Esophagus (tissue), 2 donors: ENCODE measurements at regions not wholly inside any gene's neighbourhood (a gene's known extent, or its start where the extent isn't known, plus 50 kb on each side); places are given as distances from the start of the nearest gene placed in this dataset.

Source experiments
- H3K27ac ChIP-seq, 2 donors: one replicate each; pipeline ENCODE4 v1.5.1; 2013; ENCODE audit warnings: low read depth in 2 of 2, mild to moderate bottlenecking in 2 of 2, inconsistent platforms in 1 of 2, low read length in 1 of 2, moderate library complexity in 1 of 2
- H3K27me3 ChIP-seq, 2 donors: one replicate each; pipeline ENCODE4 v1.6.1; 2013; ENCODE audit warnings: low read length in 2 of 2, control low read depth in 1 of 2, mild to moderate bottlenecking in 1 of 2; ENCODE audit not compliant: insufficient read depth in 2 of 2, control insufficient read depth in 1 of 2
- H3K36me3 ChIP-seq, 2 donors: one replicate each; pipeline ENCODE4 v1.6.1; 2013; ENCODE audit warnings: low read length in 1 of 2; ENCODE audit not compliant: control insufficient read depth in 2 of 2, insufficient read depth in 2 of 2
- H3K4me1 ChIP-seq, 2 donors: one replicate each; pipeline ENCODE4 v1.6.1; 2013; ENCODE audit warnings: low read length in 1 of 2; ENCODE audit not compliant: control insufficient read depth in 2 of 2, insufficient read depth in 2 of 2
- H3K4me3 ChIP-seq, 2 donors: one replicate each; pipeline ENCODE4 v1.5.1; 2013; ENCODE audit warnings: low read length in 2 of 2, mild to moderate bottlenecking in 2 of 2, low read depth in 1 of 2, moderate library complexity in 1 of 2
- H3K9me3 ChIP-seq, 2 donors: one replicate each; pipeline ENCODE4 v1.6.1; 2013; ENCODE audit warnings: mild to moderate bottlenecking in 2 of 2, low read depth in 1 of 2, low read length in 1 of 2, moderate library complexity in 1 of 2; ENCODE audit not compliant: control insufficient read depth in 2 of 2, insufficient read depth in 1 of 2
- whole genome bisulfite sequencing, 2 donors: extraction: QIAGEN DNeasy Blood & Tissue Kit; methylation state at CpG; one replicate each; pipeline ENCODE4 v1.1.7; 2013; 5-methylcytosine and 5-hydroxymethylcytosine counted together
- donor health status: healthy with polysubstance abuse.
- donor health status: Bipolar disorder and iron deficiency.

GRCh38 chr2:7940723-7941122 is 741.1 kb upstream of the ID2 start:
- Histone ChIP-seq H3K36me3 (no peaks in the 10 kb centered on the region), H3K27me3 (no peaks in the 10 kb centered on the region), H3K9me3 (no peaks in the 10 kb centered on the region), H3K4me1 (no peaks in the 10 kb centered on the region), H3K27ac (no peak overlapping the region), H3K4me3 (no peak overlapping the region)
- 89 to 91% methylated on average over 3 of the region's 3 CpGs for WGBS, 2 donors

GRCh38 chr2:7943446-7943845 is 738.4 kb upstream of the ID2 start:
- 76 to 79% methylated on average over 8 of the region's 8 CpGs for WGBS, 2 donors
- Histone ChIP-seq H3K4me3 (no peak overlapping the region), H3K9me3 (no peaks in the 10 kb centered on the region)

GRCh38 chr2:7945026-7945425 is 736.8 kb upstream of the ID2 start:
- Histone ChIP-seq H3K4me1 (no peaks in the 10 kb centered on the region), H3K36me3 (no peaks in the 10 kb centered on the region), H3K27ac (no peak overlapping the region), H3K4me3 (no peak overlapping the region), H3K27me3 (no peaks in the 10 kb centered on the region), H3K9me3 (no peaks in the 10 kb centered on the region)
- 85 to 97% methylated on average over 1 of the region's 1 CpG for WGBS, 2 donors

More at GRCh38 chr2:7943446-7943845, 738.4 kb upstream of the ID2 start:
- Histone ChIP-seq H3K4me1 (no peaks in the 10 kb centered on the region), H3K36me3 (no peaks in the 10 kb centered on the region), H3K27me3 (no peaks in the 10 kb centered on the region), H3K27ac (no peak overlapping the region)

DNA sequence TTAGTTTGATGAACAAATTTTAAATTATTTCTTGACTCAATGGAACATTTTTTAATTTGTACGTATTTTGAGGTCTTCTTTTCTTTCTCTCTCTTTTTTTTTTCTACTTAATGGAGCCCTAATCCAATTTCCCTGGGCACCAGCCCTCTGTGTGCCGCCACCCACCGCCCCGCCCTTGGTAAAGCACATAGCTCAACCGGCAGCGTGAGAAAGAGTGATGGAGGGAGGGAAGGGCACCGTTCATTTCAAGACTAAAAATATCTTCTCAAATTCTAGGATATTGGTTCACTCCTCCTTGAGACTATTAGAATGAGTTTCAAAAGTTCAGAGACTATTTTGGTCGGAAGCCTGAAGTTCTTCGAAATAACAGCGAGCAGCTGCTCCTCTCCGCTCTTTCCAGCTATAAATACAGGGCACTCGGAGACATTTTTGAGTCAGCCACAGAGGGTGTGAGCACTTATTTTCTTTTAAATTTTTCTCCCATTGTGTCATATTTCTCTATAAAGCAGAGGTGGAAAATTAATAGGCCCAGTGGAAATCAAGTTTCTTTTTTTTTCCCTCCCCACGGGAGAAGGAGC is 731.7 kb upstream of the ID2 start:
- Histone ChIP-seq H3K27me3 (no peaks in the 10 kb centered on the region), H3K27ac (no peak overlapping the region), H3K4me3 (no peak overlapping the region), H3K9me3 (no peaks in the 10 kb centered on the region), H3K4me1 (no peaks in the 10 kb centered on the region), H3K36me3 (no peaks in the 10 kb centered on the region)
- 70 to 73% methylated on average over 13 of the region's 13 CpGs for WGBS, 2 donors

DNA sequence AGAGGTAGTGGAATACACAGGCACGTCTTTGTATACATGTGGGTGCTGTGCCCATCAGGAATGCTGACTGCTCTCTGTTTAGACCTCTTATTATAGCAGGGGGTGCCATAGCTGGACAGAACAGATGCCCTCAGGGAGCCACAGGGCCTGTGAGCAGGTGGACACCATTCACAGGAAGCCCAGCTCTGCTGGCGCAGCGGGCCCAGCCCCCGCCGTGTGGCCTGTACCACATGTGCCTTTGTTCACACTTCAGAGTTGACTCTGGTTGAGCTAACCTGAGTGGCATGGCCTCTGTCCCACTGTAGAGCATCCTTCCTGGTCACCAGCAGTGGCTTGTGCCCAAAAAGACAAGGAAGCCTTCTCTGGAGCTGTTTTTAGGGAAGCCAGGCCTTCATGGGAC is 730.9 kb upstream of the ID2 start:
- Histone ChIP-seq H3K4me3 (no peak overlapping the region), H3K36me3 (no peaks in the 10 kb centered on the region), H3K9me3 (no peaks in the 10 kb centered on the region), H3K4me1 (no peaks in the 10 kb centered on the region), H3K27ac (no peak overlapping the region), H3K27me3 (no peaks in the 10 kb centered on the region)
- WGBS, 2 donors, result 91 to 97% methylated on average over 5 of the region's 5 CpGs

DNA sequence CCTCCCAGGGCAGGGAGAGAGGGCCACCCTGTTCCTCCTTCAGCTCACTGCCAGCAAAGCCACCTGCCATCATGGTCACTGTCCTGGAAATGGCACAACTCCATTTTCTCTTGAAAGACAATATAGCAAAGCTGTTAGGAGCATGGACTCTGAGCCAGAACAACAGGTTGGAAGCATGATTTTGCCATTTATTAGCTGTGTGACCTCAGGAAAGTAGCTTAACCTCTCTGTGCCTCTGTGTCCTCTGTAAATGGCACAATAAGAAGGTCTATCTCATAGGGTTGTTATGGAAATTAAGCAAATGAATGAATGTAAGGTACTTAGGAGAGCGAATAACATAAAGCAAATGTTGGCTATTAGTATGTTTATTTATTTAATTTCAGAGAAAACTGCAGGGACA is 730.4 kb upstream of the ID2 start:
- 94 to 96% methylated on average over 1 of the region's 1 CpG for WGBS, 2 donors

DNA sequence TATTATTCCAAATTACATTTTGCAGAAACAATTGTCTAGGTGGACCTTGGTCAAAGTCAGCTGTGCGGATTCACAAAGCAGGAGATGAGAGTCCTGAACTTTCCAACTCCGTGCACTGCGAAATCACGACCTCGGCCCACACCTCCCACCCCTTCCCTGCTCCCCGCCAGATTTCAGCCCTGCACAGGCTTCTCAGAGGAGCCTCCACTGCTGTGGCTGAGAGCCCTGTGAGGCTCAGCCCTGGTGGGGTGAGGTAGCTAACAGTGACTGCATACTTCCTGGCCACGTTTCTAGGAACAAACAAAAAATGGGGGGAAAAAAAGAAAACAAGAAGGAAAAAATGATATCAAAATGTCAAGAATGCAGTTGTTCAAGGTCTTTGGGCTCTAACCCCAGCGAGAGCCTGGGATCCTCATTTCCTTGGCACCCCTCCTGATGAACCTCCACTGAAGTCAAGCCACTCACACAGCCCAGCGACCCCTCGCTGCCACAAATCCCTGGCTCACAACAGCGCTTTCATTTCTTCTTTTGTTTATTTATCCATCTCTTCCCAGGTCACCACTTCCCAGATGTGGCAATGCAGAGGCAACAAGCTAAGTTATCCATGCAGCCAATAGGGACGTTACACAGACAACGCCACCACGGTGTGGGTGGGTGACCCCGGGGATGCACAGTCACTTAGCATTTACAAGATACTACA is 729.7 kb upstream of the ID2 start:
- Histone ChIP-seq H3K36me3 (no peaks in the 10 kb centered on the region), H3K27ac (no peak overlapping the region), H3K4me3 (no peak overlapping the region), H3K4me1 (no peaks in the 10 kb centered on the region), H3K9me3 (no peaks in the 10 kb centered on the region), H3K27me3 (no peaks in the 10 kb centered on the region)
- WGBS, 2 donors, result 75 to 80% methylated on average over 15 of the region's 15 CpGs

More for the DNA sequence above, 730.4 kb upstream of the ID2 start:
- no peaks in the 10 kb centered on the region for H3K36me3 ChIP-seq
- no peaks in the 10 kb centered on the region for H3K9me3 ChIP-seq
- no peaks in the 10 kb centered on the region for H3K27me3 ChIP-seq
- H3K27ac ChIP-seq, result no peak overlapping the region
- H3K4me3 ChIP-seq, result no peak overlapping the region
- no peaks in the 10 kb centered on the region for H3K4me1 ChIP-seq

GRCh38 chr2:7953195-7953594 is 728.7 kb upstream of the ID2 start:
- 77 to 84% methylated on average over 6 of the region's 6 CpGs for WGBS, 2 donors
- Histone ChIP-seq H3K36me3 (no peaks in the 10 kb centered on the region), H3K9me3 (no peaks in the 10 kb centered on the region), H3K27me3 (no peaks in the 10 kb centered on the region), H3K4me1 (no peaks in the 10 kb centered on the region), H3K4me3 (no peak overlapping the region), H3K27ac (no peak overlapping the region)

GRCh38 chr2:7954234-7954633 is 727.6 kb upstream of the ID2 start:
- Histone ChIP-seq H3K4me1 (no peaks in the 10 kb centered on the region), H3K36me3 (no peaks in the 10 kb centered on the region), H3K9me3 (no peaks in the 10 kb centered on the region), H3K27ac (no peak overlapping the region), H3K27me3 (no peaks in the 10 kb centered on the region), H3K4me3 (no peak overlapping the region)
- 71 to 73% methylated on average over 4 of the region's 4 CpGs for WGBS, 2 donors

DNA sequence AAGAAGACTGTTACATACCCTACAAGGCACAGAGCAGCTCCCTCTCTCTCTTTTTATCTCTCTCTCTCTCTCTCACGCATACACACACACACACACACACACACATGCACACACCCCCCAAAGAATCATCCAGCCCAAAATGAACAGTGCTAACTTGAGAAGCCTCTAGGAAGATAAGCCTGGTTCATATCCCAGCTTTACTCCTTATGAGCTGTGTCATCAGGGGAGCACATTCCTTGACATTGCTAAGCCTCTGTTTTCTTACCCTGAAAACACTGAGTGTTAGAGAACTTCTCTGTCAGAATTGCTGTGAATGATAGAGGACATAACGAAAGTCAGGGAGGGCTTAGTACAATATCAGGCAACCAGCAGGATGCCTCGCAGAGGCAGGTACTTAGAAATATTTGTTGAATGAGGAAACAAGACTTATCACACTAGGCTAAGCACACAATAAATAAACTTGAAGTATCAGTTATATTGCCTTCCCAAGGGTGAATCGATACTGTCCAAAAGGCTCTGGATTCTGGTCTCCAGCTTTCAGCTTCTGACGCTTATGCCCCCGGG is 725.6 kb upstream of the ID2 start:
- Histone ChIP-seq H3K27me3 (no peaks in the 10 kb centered on the region), H3K4me3 (no peak overlapping the region), H3K36me3 (no peaks in the 10 kb centered on the region), H3K9me3 (no peaks in the 10 kb centered on the region), H3K4me1 (no peaks in the 10 kb centered on the region), H3K27ac (no peak overlapping the region)
- WGBS, 2 donors, result 81 to 92% methylated on average over 6 of the region's 6 CpGs
